WTC11 (cell line): ENCODE measurements at regions not wholly inside any gene's neighbourhood (a gene's known extent, or its start where the extent isn't known, plus 50 kb on each side); places are given as distances from the start of the nearest gene placed in this dataset.

Source experiments
- ATAC-seq: fragments of 200-7000 bp; cut with Tn5 transposase; 2 replicates; pipeline ENCODE4 v1.10.0; 2021; ENCODE audit warnings: mild to moderate bottlenecking, moderate library complexity
- CTCF ChIA-PET: fragments of 300-600 bp; sonication (Branson Sonifier 250); formaldehyde crosslinking; loops from one replicate; lab custom pipeline; 2021; ENCODE audit warnings: antibody characterized with exemption; lab: Charles Lee
- POLR2A ChIA-PET: fragments of 350-600 bp; sonication (Branson Sonifier 250); formaldehyde crosslinking; loops from one replicate; lab custom pipeline; 2021; ENCODE audit warnings: antibody characterized with exemption; lab: Charles Lee
- DNase-seq: peaks from one replicate; pipeline ENCODE4 v3.0.0; 2021; ENCODE audit warnings: low spot score
- H3K27ac Mint-ChIP-seq: 2 replicates; pipeline ENCODE4 v1.8.0; 2021; ENCODE audit warnings: mixed read lengths
- H3K27me3 Mint-ChIP-seq: 2 replicates; pipeline ENCODE4 v1.8.0; 2021; ENCODE audit warnings: low read depth, mild to moderate bottlenecking, moderate library complexity, mixed read lengths
- H3K36me3 Mint-ChIP-seq: 2 replicates; pipeline ENCODE4 v1.8.0; 2021; ENCODE audit warnings: mixed read lengths
- H3K4me1 Mint-ChIP-seq: 2 replicates; pipeline ENCODE4 v1.8.0; 2022; ENCODE audit warnings: mixed read lengths
- H3K4me3 Mint-ChIP-seq: 2 replicates; pipeline ENCODE4 v1.8.0; 2021; ENCODE audit warnings: mild to moderate bottlenecking, moderate library complexity, mixed read lengths
- H3K9me3 Mint-ChIP-seq: 2 replicates; pipeline ENCODE4 v1.8.0; 2021; ENCODE audit warnings: mixed read lengths
- E2F1 ChIP-seq: sonication (generic); formaldehyde crosslinking; IDR thresholded peaks from 2 replicates; pipeline ENCODE4 v1.8.0; 2022; ENCODE audit warnings: mild to moderate bottlenecking, missing genetic modification reagents
- FOXJ3 ChIP-seq: sonication (generic); formaldehyde crosslinking; IDR thresholded peaks from 2 replicates; pipeline ENCODE4 v1.9.0; 2021; ENCODE audit warnings: missing genetic modification reagents, mild to moderate bottlenecking, borderline replicate concordance
- FOXK1 ChIP-seq: sonication (generic); formaldehyde crosslinking; IDR thresholded peaks from 2 replicates; pipeline ENCODE4 v1.8.0; 2022; ENCODE audit warnings: mild to moderate bottlenecking, moderate library complexity, missing genetic modification reagents
- IRF1 ChIP-seq: sonication (generic); formaldehyde crosslinking; IDR thresholded peaks from 2 replicates; pipeline ENCODE4 v1.8.0; 2023; ENCODE audit warnings: missing genetic modification reagents
- JAZF1 ChIP-seq: fragments of 250-450 bp; sonication (Bioruptor Pico); IDR thresholded peaks from 2 replicates; pipeline ENCODE4 v1.9.0; 2021; ENCODE audit warnings: moderate library complexity, mild to moderate bottlenecking, inconsistent platforms
- MLX ChIP-seq: sonication (generic); formaldehyde crosslinking; IDR thresholded peaks from 2 replicates; pipeline ENCODE4 v1.8.1; 2023; ENCODE audit warnings: mild to moderate bottlenecking, missing genetic modification reagents, moderate library complexity
- NFYB ChIP-seq: sonication (generic); formaldehyde crosslinking; conservative IDR thresholded peaks from 2 replicates; pipeline ENCODE4 v1.8.0; 2022; ENCODE audit warnings: low read depth, missing genetic modification reagents
- NR3C1 ChIP-seq: sonication (generic); formaldehyde crosslinking; conservative IDR thresholded peaks from 2 replicates; pipeline ENCODE4 v1.8.1; 2023; ENCODE audit warnings: low read depth, mild to moderate bottlenecking, missing genetic modification reagents
- SMAD4 ChIP-seq: sonication (generic); formaldehyde crosslinking; IDR thresholded peaks from 2 replicates; pipeline ENCODE4 v1.8.0; 2022; ENCODE audit warnings: mild to moderate bottlenecking, missing genetic modification reagents
- SP1 ChIP-seq: sonication (generic); formaldehyde crosslinking; conservative IDR thresholded peaks from 2 replicates; pipeline ENCODE4 v1.8.1; 2022; ENCODE audit warnings: missing genetic modification reagents
- TEAD1 ChIP-seq: sonication (generic); formaldehyde crosslinking; IDR thresholded peaks from 2 replicates; pipeline ENCODE4 v1.8.0; 2022; ENCODE audit warnings: mild to moderate bottlenecking, missing genetic modification reagents
- ZNF219 ChIP-seq: sonication (generic); formaldehyde crosslinking; IDR thresholded peaks from 2 replicates; pipeline ENCODE4 v1.8.0; 2023; ENCODE audit warnings: missing genetic modification reagents, mild to moderate bottlenecking, borderline replicate concordance
- ZNF232 ChIP-seq: sonication (generic); formaldehyde crosslinking; IDR thresholded peaks from 2 replicates; pipeline ENCODE4 v1.8.0; 2022; ENCODE audit warnings: mild to moderate bottlenecking, missing genetic modification reagents
- ZNF396 ChIP-seq: fragments of 250-450 bp; sonication (Bioruptor Pico); IDR thresholded peaks from 2 replicates; pipeline ENCODE4 v1.8.0; 2021; ENCODE audit warnings: mild to moderate bottlenecking, moderate library complexity, borderline replicate concordance
- ZNF416 ChIP-seq: fragments of 250-450 bp; sonication (Bioruptor Pico); IDR thresholded peaks from 2 replicates; pipeline ENCODE4 v1.9.0; 2021; ENCODE audit warnings: mild to moderate bottlenecking, inconsistent platforms
- ZNF423 ChIP-seq: fragments of 250-450 bp; sonication (Bioruptor Pico); IDR thresholded peaks from 2 replicates; pipeline ENCODE4 v2.1.2; 2022; ENCODE audit warnings: mild to moderate bottlenecking, moderate library complexity
- TF ChIP-seq, protein P1 (sequence below): fragments of 250-450 bp; sonication (Bioruptor Pico); IDR thresholded peaks from 2 replicates; pipeline ENCODE4 v1.8.0; 2021; ENCODE audit warnings: mild to moderate bottlenecking
- TF ChIP-seq, protein P2 (sequence below): sonication (generic); formaldehyde crosslinking; IDR thresholded peaks from 2 replicates; pipeline ENCODE4 v1.8.1; 2022; ENCODE audit warnings: mild to moderate bottlenecking, missing genetic modification reagents, moderate library complexity, borderline replicate concordance
- TF ChIP-seq, protein P3 (sequence below): sonication (generic); formaldehyde crosslinking; IDR thresholded peaks from 2 replicates; pipeline ENCODE4 v1.8.0; 2022; ENCODE audit warnings: mild to moderate bottlenecking, missing genetic modification reagents

- POLR2A ChIA-PET: no interaction called here
- Mint-ChIP-seq H3K27me3 (peaks cover 8% of the 10 kb centered on the region), H3K9me3 (peaks cover 46% of the 10 kb centered on the region), H3K36me3 (peaks cover 34% of the 10 kb centered on the region), H3K27ac (no peak overlapping the region), H3K4me1 (peaks cover 7% of the 10 kb centered on the region), H3K4me3 (no peak overlapping the region)
- no peak for TF ChIP-seq FOXK1 (CRISPR knock-in tag)
- no peak for TF ChIP-seq ZNF416
- TF ChIP-seq, protein P1, sequence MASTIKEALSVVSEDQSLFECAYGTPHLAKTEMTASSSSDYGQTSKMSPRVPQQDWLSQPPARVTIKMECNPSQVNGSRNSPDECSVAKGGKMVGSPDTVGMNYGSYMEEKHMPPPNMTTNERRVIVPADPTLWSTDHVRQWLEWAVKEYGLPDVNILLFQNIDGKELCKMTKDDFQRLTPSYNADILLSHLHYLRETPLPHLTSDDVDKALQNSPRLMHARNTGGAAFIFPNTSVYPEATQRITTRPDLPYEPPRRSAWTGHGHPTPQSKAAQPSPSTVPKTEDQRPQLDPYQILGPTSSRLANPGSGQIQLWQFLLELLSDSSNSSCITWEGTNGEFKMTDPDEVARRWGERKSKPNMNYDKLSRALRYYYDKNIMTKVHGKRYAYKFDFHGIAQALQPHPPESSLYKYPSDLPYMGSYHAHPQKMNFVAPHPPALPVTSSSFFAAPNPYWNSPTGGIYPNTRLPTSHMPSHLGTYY (CRISPR knock-in tag): no peak
- TF ChIP-seq TEAD1 (CRISPR knock-in tag): no peak
- TF ChIP-seq, protein P2, sequence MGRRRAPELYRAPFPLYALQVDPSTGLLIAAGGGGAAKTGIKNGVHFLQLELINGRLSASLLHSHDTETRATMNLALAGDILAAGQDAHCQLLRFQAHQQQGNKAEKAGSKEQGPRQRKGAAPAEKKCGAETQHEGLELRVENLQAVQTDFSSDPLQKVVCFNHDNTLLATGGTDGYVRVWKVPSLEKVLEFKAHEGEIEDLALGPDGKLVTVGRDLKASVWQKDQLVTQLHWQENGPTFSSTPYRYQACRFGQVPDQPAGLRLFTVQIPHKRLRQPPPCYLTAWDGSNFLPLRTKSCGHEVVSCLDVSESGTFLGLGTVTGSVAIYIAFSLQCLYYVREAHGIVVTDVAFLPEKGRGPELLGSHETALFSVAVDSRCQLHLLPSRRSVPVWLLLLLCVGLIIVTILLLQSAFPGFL: no peak
- no peak for TF ChIP-seq MLX (CRISPR knock-in tag)
- no peak for TF ChIP-seq E2F1 (CRISPR knock-in tag)
- no peak for TF ChIP-seq ZNF219 (CRISPR knock-in tag)
- no peak for TF ChIP-seq SP1 (CRISPR knock-in tag)
- TF ChIP-seq JAZF1: no peak
- TF ChIP-seq NR3C1: no peak
- no peak for TF ChIP-seq ZNF232 (CRISPR knock-in tag)
- no peak for TF ChIP-seq IRF1 (CRISPR knock-in tag)
- no peak for TF ChIP-seq SMAD4 (CRISPR knock-in tag)
- TF ChIP-seq ZNF423 (CRISPR knock-in tag): no peak
- TF ChIP-seq ZNF396 (CRISPR knock-in tag): no peak
- TF ChIP-seq NFYB (CRISPR knock-in tag): no peak
- no peak for ATAC-seq
- DNase-seq: no peak
- CTCF ChIA-PET: no interaction called here
These were observed 501.6 kb downstream of the EFNA5 start for GRCh38 chr5:107168848-107169752.

DNA sequence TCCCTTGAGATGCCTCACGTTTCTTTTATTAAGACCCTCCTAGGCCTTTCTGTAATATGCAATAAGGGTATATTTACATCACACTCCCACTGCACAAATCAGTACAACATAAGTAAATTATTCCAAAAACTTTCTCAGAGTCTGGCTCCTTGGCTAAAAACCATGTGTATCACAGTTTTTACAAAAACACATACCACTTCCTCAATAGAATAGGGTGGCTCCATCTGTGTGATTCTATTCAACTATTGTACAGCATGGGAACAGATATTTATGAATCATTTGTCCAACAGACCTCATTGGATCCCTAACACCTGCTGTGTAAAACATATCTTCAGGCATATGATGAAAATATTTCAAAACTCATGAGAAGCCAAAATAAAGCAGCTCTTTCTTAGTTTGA is 502.7 kb downstream of the EFNA5 start:
- TF ChIP-seq, protein P3, sequence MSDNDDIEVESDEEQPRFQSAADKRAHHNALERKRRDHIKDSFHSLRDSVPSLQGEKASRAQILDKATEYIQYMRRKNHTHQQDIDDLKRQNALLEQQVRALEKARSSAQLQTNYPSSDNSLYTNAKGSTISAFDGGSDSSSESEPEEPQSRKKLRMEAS (CRISPR knock-in tag): no peak
- TF ChIP-seq FOXJ3 (CRISPR knock-in tag): no peak
- CTCF ChIA-PET: no interaction called here
- ATAC-seq: no peak

More for the DNA sequence above, 502.7 kb downstream of the EFNA5 start:
- H3K36me3 Mint-ChIP-seq: peaks cover 34% of the 10 kb centered on the region
- no peak overlapping the region for H3K4me3 Mint-ChIP-seq
- DNase-seq: no peak
- peaks cover 7% of the 10 kb centered on the region for H3K4me1 Mint-ChIP-seq
- no peak overlapping the region for H3K27ac Mint-ChIP-seq
- peaks cover 42% of the 10 kb centered on the region for H3K9me3 Mint-ChIP-seq
- POLR2A ChIA-PET: no interaction called here
- H3K27me3 Mint-ChIP-seq: peaks cover 8% of the 10 kb centered on the region
